Aorta (tissue), 5 donors: ENCODE measurements at regions not wholly inside any gene's neighbourhood (a gene's known extent, or its start where the extent isn't known, plus 50 kb on each side); places are given as distances from the start of the nearest gene placed in this dataset.
"Not testable (repeated sequence)": the region's sequence is repeated elsewhere in the genome, so short reads cannot be mapped to it uniquely, and the experiment has no call there.

ENCODE experiments used
- ATAC-seq: fragments of 200-7000 bp; cut with Tn5 transposase; one replicate; pipeline ENCODE4 v1.9.1; 2022; ENCODE audit warnings: moderate library complexity; ENCODE audit not compliant: low FRiP score
- DNase-seq, 2 donors: peaks; one replicate each; pipeline ENCODE4 v3.0.0-alpha.2; 2020
- H3K27ac ChIP-seq, 2 donors: one replicate each; pipeline ENCODE4 v1.5.1; 2013; ENCODE audit warnings: low read length in 2 of 2, mild to moderate bottlenecking in 2 of 2, moderate library complexity in 2 of 2, control low read depth in 1 of 2, inconsistent platforms in 1 of 2, low read depth in 1 of 2
- H3K27me3 ChIP-seq, 2 donors: one replicate each; pipeline ENCODE4 v1.6.1; 2013; ENCODE audit warnings: control low read depth in 1 of 2, low read length in 1 of 2, mild to moderate bottlenecking in 1 of 2, moderate library complexity in 1 of 2; ENCODE audit not compliant: insufficient read depth in 2 of 2, control insufficient read depth in 1 of 2
- H3K36me3 ChIP-seq, 2 donors: one replicate each; pipeline ENCODE4 v1.6.1; 2013; ENCODE audit warnings: control low read depth in 1 of 2, low read length in 1 of 2, mild to moderate bottlenecking in 1 of 2; ENCODE audit not compliant: insufficient read depth in 2 of 2, control insufficient read depth in 1 of 2
- H3K4me1 ChIP-seq, 2 donors: one replicate each; pipeline ENCODE4 v1.6.1; 2013; ENCODE audit warnings: low read length in 2 of 2, control low read depth in 1 of 2, mild to moderate bottlenecking in 1 of 2, moderate library complexity in 1 of 2; ENCODE audit not compliant: insufficient read depth in 2 of 2, control insufficient read depth in 1 of 2
- H3K4me3 ChIP-seq, 2 donors: one replicate each; pipeline ENCODE4 v1.5.1; 2013; ENCODE audit warnings: low read length in 2 of 2, control low read depth in 1 of 2, mild to moderate bottlenecking in 1 of 2
- H3K9me3 ChIP-seq: one replicate; pipeline ENCODE4 v1.6.1; 2013; ENCODE audit warnings: mild to moderate bottlenecking, low read length; ENCODE audit not compliant: control insufficient read depth
- WGBS, 2 donors: extraction: QIAGEN DNeasy Blood & Tissue Kit; methylation state at CpG; one replicate each; pipeline ENCODE4 v1.1.7; 2013; 5-methylcytosine and 5-hydroxymethylcytosine counted together
- intact Hi-C, 2 donors: fragments of 100-400 bp; cut with DNase I; formaldehyde crosslinking; loops; one replicate each; pipeline versions ENCODE4 v1.14.2 to v1.15.0; 2022
- donor health status: healthy with polysubstance abuse.
- donor health status: Bipolar disorder and iron deficiency.
- donor health status: DM: no; HTN: no; CAD: no.
- donor health status: DM: no; HTN: no; CAD: no.
- donor health status: DM: yes; HTN: yes; CAD: no.

- Histone ChIP-seq H3K4me3 (no peak overlapping the region), H3K36me3 (no peaks in the 10 kb centered on the region), H3K9me3 (no peaks in the 10 kb centered on the region), H3K27me3 (no peaks in the 10 kb centered on the region), H3K4me1 (no peaks in the 10 kb centered on the region), H3K27ac (no peak overlapping the region)
- WGBS, 2 donors, result 54 to 59% methylated on average over 5 of the region's 5 CpGs
- intact Hi-C loops, result no loop called here
- DNase-seq (no peak), ATAC-seq (no peak)
Observed at GRCh38 chr11:122405547-122406341, 249.8 kb upstream of the UBASH3B start.

- no peak overlapping the region for H3K4me3 ChIP-seq
- H3K27me3 ChIP-seq, result no peaks in the 10 kb centered on the region
- H3K9me3 ChIP-seq, result no peaks in the 10 kb centered on the region
- intact Hi-C loops, result no loop called here
- ATAC-seq (no peak), DNase-seq (no peak)
- H3K36me3 ChIP-seq, result no peaks in the 10 kb centered on the region
- no peak overlapping the region for H3K27ac ChIP-seq
- H3K4me1 ChIP-seq, result no peaks in the 10 kb centered on the region
Observed at GRCh38 chr11:122404571-122404970, 251.0 kb upstream of the UBASH3B start.

GRCh38 chr11:122401581-122401980, 253.9 kb upstream of the UBASH3B start:
- 92 to 93% methylated on average over 5 of the region's 5 CpGs for WGBS, 2 donors

GRCh38 chr11:122399375-122399774, 256.1 kb upstream of the UBASH3B start:
- Histone ChIP-seq H3K27ac (no peak overlapping the region), H3K36me3 (no peaks in the 10 kb centered on the region), H3K4me1 (no peaks in the 10 kb centered on the region), H3K4me3 (no peak overlapping the region), H3K9me3 (no peaks in the 10 kb centered on the region), H3K27me3 (no peaks in the 10 kb centered on the region)
- DNase-seq, result no peak
- intact Hi-C loops, result no loop called here
- no peak for ATAC-seq
- 83% methylated on average over 2 of the region's 2 CpGs for WGBS, 2 donors

More at GRCh38 chr11:122401581-122401980, 253.9 kb upstream of the UBASH3B start:
- H3K4me3 ChIP-seq, H3K9me3 ChIP-seq, DNase-seq, H3K4me1 ChIP-seq, H3K27me3 ChIP-seq, intact Hi-C loops, H3K36me3 ChIP-seq, H3K27ac ChIP-seq, ATAC-seq: not testable (repeated sequence)

GRCh38 chr11:122398851-122399250, 256.7 kb upstream of the UBASH3B start:
- 98 to 100% methylated on average over 2 of the region's 2 CpGs for WGBS, 2 donors
- Histone ChIP-seq H3K36me3 (no peaks in the 10 kb centered on the region), H3K4me1 (no peaks in the 10 kb centered on the region), H3K4me3 (no peak overlapping the region), H3K27ac (no peak overlapping the region), H3K9me3 (no peaks in the 10 kb centered on the region), H3K27me3 (no peaks in the 10 kb centered on the region)
- no peak for DNase-seq
- intact Hi-C loops, result no loop called here
- ATAC-seq, result no peak

GRCh38 chr11:122398167-122398566, 257.4 kb upstream of the UBASH3B start:
- no peak for DNase-seq
- intact Hi-C loops, result no loop called here
- Histone ChIP-seq H3K36me3 (no peaks in the 10 kb centered on the region), H3K4me1 (no peaks in the 10 kb centered on the region), H3K27ac (no peak overlapping the region), H3K4me3 (no peak overlapping the region), H3K9me3 (no peaks in the 10 kb centered on the region), H3K27me3 (no peaks in the 10 kb centered on the region)
- ATAC-seq, result no peak
- 74 to 77% methylated on average over 1 of the region's 1 CpG for WGBS, 2 donors

- Histone ChIP-seq H3K27ac (no peak overlapping the region), H3K9me3 (no peaks in the 10 kb centered on the region), H3K27me3 (no peaks in the 10 kb centered on the region), H3K4me1 (no peaks in the 10 kb centered on the region), H3K4me3 (no peak overlapping the region), H3K36me3 (no peaks in the 10 kb centered on the region)
- intact Hi-C loops, result no loop called here
- WGBS, 2 donors, result 97% methylated on average over 1 of the region's 1 CpG
- no peak for ATAC-seq
- no peak for DNase-seq
Observed at GRCh38 chr11:122395282-122395681, 260.2 kb upstream of the UBASH3B start.

GRCh38 chr11:122394313-122394712, 261.2 kb upstream of the UBASH3B start:
- DNase-seq (no peak), ATAC-seq (no peak)
- Histone ChIP-seq H3K4me3 (no peak overlapping the region), H3K27me3 (no peaks in the 10 kb centered on the region), H3K27ac (no peak overlapping the region), H3K9me3 (no peaks in the 10 kb centered on the region), H3K4me1 (no peaks in the 10 kb centered on the region), H3K36me3 (no peaks in the 10 kb centered on the region)
- intact Hi-C loops, result no loop called here
- 35 to 38% methylated on average over 3 of the region's 3 CpGs for WGBS, 2 donors

GRCh38 chr11:122393209-122393860, 262.2 kb upstream of the UBASH3B start:
- H3K27me3 ChIP-seq, result no peaks in the 10 kb centered on the region
- no peaks in the 10 kb centered on the region for H3K4me1 ChIP-seq
- H3K9me3 ChIP-seq, result no peaks in the 10 kb centered on the region
- DNase-seq (no peak), ATAC-seq (no peak)
- intact Hi-C loops, result no loop called here
- H3K4me3 ChIP-seq, result no peak overlapping the region
- 93 to 97% methylated on average over 4 of the region's 4 CpGs for WGBS, 2 donors
- H3K27ac ChIP-seq, result no peak overlapping the region
- H3K36me3 ChIP-seq, result no peaks in the 10 kb centered on the region
